A549 (cell line): ENCODE measurements at regions not wholly inside any gene's neighbourhood (a gene's known extent, or its start where the extent isn't known, plus 50 kb on each side); places are given as distances from the start of the nearest gene placed in this dataset.
"Not testable (repeated sequence)": the region's sequence is repeated elsewhere in the genome, so short reads cannot be mapped to it uniquely, and the experiment has no call there.

Source experiments
- FOXS1 ChIP-seq: fragments of 250-450 bp; sonication (Bioruptor Pico); IDR thresholded peaks from 2 replicates; pipeline ENCODE4 v1.5.0; 2020; ENCODE audit warnings: mild to moderate bottlenecking, moderate library complexity
- HDAC2 ChIP-seq: fragments of 200-600 bp; sonication (generic); IDR thresholded peaks from 2 replicates; pipeline ENCODE4 v1.6.1; 2016
- KDM1A ChIP-seq: fragments of 200-600 bp; sonication (generic); IDR thresholded peaks from 2 replicates; pipeline ENCODE4 v1.6.1; 2016; ENCODE audit warnings: low read depth, mild to moderate bottlenecking
- MAZ ChIP-seq: fragments of 150-350 bp; IDR thresholded peaks from 2 replicates; pipeline ENCODE4 v1.6.1; 2014; ENCODE audit warnings: antibody characterized with exemption, low read depth, low read length, borderline replicate concordance
- NFE2L2 ChIP-seq: fragments of 150-350 bp; conservative IDR thresholded peaks from 2 replicates; pipeline ENCODE4 v1.6.1; 2014; ENCODE audit warnings: low read length
- POLR2A ChIP-seq: IDR thresholded peaks from 2 replicates; pipeline ENCODE4 v1.6.1; 2012; ENCODE audit warnings: mild to moderate bottlenecking, low read length
- RAD21 ChIP-seq, 2 experiments: fragments of >200 bp in 1 of 2; sonication (Bioruptor Twin) in 1 of 2; formaldehyde crosslinking in 1 of 2; IDR thresholded peaks in 1 of 2; conservative IDR thresholded peaks in 1 of 2; 2 replicates in 1 of 2; 3 replicates in 1 of 2; pipeline ENCODE4 v1.6.1; 2012 to 2018; ENCODE audit warnings: inconsistent platforms in 1 of 2
- TF ChIP-seq, protein P1 (sequence below): fragments of 250-450 bp; sonication (Bioruptor Pico); IDR thresholded peaks from 2 replicates; pipeline ENCODE4 v1.5.0; 2021; ENCODE audit warnings: mild to moderate bottlenecking, moderate library complexity, borderline replicate concordance
- TF ChIP-seq, protein P2 (sequence below): fragments of >200 bp; sonication (Bioruptor Twin); formaldehyde crosslinking; IDR thresholded peaks from 3 replicates; pipeline ENCODE4 v1.5.1; 2016
- TF ChIP-seq, protein P3 (sequence below): IDR thresholded peaks from 2 replicates; pipeline ENCODE4 v1.6.1; 2012
- TF ChIP-seq, protein P4 (sequence below): fragments of 200-600 bp; sonication (generic); IDR thresholded peaks from 2 replicates; pipeline ENCODE4 v1.6.1; 2016; ENCODE audit warnings: antibody characterized with exemption, mild to moderate bottlenecking, moderate library complexity
- TF ChIP-seq, protein P5 (sequence below): fragments of 250-450 bp; sonication (Bioruptor Pico); IDR thresholded peaks from 2 replicates; pipeline ENCODE4 v1.5.0; 2020; ENCODE audit warnings: low read depth, mild to moderate bottlenecking, moderate library complexity
- TF ChIP-seq, protein P6 (sequence below): IDR thresholded peaks from 2 replicates; pipeline ENCODE4 v1.6.1; 2012

DNA sequence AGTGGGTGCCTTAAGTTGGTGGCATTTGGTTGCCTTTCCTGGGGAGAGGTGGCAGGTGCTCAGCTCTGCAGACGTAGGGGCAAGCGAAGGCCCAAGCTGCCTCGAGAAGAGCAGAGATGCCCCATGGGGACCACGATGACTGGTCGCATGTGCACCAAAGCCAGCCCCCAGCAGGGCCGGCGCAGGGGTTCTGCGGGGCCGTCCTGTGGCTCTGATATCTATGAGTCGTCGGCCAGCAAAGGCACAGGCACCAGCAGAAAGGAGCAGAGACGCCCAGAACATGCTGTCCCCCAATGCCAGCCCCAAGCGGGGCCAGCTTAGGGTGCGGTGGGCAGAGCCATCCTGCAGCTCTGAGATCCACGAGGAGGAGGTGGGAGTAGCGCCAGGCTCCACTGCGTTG lies 1408.6 kb downstream of the FOXD4L5 start:
- TF ChIP-seq, protein P1, sequence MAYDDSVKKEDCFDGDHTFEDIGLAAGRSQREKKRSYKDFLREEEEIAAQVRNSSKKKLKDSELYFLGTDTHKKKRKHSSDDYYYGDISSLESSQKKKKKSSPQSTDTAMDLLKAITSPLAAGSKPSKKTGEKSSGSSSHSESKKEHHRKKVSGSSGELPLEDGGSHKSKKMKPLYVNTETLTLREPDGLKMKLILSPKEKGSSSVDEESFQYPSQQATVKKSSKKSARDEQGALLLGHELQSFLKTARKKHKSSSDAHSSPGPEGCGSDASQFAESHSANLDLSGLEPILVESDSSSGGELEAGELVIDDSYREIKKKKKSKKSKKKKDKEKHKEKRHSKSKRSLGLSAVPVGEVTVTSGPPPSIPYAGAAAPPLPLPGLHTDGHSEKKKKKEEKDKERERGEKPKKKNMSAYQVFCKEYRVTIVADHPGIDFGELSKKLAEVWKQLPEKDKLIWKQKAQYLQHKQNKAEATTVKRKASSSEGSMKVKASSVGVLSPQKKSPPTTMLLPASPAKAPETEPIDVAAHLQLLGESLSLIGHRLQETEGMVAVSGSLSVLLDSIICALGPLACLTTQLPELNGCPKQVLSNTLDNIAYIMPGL (CRISPR knock-in tag): not testable (repeated sequence)
- TF ChIP-seq, protein P2, sequence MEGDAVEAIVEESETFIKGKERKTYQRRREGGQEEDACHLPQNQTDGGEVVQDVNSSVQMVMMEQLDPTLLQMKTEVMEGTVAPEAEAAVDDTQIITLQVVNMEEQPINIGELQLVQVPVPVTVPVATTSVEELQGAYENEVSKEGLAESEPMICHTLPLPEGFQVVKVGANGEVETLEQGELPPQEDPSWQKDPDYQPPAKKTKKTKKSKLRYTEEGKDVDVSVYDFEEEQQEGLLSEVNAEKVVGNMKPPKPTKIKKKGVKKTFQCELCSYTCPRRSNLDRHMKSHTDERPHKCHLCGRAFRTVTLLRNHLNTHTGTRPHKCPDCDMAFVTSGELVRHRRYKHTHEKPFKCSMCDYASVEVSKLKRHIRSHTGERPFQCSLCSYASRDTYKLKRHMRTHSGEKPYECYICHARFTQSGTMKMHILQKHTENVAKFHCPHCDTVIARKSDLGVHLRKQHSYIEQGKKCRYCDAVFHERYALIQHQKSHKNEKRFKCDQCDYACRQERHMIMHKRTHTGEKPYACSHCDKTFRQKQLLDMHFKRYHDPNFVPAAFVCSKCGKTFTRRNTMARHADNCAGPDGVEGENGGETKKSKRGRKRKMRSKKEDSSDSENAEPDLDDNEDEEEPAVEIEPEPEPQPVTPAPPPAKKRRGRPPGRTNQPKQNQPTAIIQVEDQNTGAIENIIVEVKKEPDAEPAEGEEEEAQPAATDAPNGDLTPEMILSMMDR: not testable (repeated sequence)
- TF ChIP-seq, protein P3, sequence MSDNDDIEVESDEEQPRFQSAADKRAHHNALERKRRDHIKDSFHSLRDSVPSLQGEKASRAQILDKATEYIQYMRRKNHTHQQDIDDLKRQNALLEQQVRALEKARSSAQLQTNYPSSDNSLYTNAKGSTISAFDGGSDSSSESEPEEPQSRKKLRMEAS: not testable (repeated sequence)
- TF ChIP-seq HDAC2; POLR2A; KDM1A; RAD21 (conservative IDR thresholded peaks at IDR 0.05 in 1 of 2, IDR thresholded peaks at IDR 0.05 in 1 of 2); NFE2L2; MAZ; FOXS1: not testable (repeated sequence)
- TF ChIP-seq, protein P4, sequence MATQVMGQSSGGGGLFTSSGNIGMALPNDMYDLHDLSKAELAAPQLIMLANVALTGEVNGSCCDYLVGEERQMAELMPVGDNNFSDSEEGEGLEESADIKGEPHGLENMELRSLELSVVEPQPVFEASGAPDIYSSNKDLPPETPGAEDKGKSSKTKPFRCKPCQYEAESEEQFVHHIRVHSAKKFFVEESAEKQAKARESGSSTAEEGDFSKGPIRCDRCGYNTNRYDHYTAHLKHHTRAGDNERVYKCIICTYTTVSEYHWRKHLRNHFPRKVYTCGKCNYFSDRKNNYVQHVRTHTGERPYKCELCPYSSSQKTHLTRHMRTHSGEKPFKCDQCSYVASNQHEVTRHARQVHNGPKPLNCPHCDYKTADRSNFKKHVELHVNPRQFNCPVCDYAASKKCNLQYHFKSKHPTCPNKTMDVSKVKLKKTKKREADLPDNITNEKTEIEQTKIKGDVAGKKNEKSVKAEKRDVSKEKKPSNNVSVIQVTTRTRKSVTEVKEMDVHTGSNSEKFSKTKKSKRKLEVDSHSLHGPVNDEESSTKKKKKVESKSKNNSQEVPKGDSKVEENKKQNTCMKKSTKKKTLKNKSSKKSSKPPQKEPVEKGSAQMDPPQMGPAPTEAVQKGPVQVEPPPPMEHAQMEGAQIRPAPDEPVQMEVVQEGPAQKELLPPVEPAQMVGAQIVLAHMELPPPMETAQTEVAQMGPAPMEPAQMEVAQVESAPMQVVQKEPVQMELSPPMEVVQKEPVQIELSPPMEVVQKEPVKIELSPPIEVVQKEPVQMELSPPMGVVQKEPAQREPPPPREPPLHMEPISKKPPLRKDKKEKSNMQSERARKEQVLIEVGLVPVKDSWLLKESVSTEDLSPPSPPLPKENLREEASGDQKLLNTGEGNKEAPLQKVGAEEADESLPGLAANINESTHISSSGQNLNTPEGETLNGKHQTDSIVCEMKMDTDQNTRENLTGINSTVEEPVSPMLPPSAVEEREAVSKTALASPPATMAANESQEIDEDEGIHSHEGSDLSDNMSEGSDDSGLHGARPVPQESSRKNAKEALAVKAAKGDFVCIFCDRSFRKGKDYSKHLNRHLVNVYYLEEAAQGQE: not testable (repeated sequence)
- TF ChIP-seq, protein P5, sequence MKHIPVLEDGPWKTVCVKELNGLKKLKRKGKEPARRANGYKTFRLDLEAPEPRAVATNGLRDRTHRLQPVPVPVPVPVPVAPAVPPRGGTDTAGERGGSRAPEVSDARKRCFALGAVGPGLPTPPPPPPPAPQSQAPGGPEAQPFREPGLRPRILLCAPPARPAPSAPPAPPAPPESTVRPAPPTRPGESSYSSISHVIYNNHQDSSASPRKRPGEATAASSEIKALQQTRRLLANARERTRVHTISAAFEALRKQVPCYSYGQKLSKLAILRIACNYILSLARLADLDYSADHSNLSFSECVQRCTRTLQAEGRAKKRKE (CRISPR knock-in tag): not testable (repeated sequence)
- TF ChIP-seq, protein P6, sequence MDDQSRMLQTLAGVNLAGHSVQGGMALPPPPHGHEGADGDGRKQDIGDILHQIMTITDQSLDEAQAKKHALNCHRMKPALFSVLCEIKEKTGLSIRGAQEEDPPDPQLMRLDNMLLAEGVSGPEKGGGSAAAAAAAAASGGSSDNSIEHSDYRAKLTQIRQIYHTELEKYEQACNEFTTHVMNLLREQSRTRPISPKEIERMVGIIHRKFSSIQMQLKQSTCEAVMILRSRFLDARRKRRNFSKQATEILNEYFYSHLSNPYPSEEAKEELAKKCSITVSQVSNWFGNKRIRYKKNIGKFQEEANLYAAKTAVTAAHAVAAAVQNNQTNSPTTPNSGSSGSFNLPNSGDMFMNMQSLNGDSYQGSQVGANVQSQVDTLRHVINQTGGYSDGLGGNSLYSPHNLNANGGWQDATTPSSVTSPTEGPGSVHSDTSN: not testable (repeated sequence)
